Loucy (cell line): ENCODE measurements at regions not wholly inside any gene's neighbourhood (a gene's known extent, or its start where the extent isn't known, plus 50 kb on each side); places are given as distances from the start of the nearest gene placed in this dataset.

Experiments
- EZH2phosphoT487 ChIP-seq: fragments of 200-600 bp; IDR thresholded peaks from 2 replicates; pipeline ENCODE4 v1.6.1; 2018; ENCODE audit warnings: antibody characterized with exemption, mild to moderate bottlenecking, moderate library complexity, borderline replicate concordance
- TF ChIP-seq, protein P1 (sequence below): fragments of 200-600 bp; sonication (generic); conservative IDR thresholded peaks from 2 replicates; pipeline ENCODE4 v1.5.1; 2014; ENCODE audit warnings: mild to moderate bottlenecking, antibody characterized with exemption, low read length

DNA sequence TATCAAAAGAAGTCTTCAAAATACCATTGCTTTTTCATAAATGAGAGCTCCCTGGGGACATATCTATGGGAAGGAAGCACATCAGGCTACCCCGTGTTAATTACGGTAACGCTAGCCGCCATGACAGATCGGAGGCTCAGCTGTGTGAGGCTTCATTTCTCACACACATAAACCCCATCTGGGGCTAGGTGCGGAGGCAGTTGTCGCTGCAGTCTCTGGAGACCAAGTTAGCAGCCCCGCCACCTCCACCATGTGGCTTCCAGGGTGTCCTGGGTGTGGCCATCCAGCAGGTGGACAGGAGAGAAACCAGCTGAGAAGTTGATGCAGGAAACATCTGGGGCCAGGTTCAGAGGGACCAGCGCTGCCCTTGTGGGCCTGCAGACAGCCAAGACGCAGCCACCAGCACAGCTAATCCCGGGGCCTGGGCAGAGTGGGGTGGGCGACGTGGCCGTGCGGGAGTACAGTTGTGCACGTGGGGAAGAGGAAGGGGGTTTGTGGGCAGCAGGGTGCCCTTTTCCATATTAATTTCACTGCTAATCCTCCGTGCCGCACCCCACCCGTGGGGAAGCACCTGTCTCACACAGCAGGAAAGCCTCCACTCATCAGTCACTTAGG lies 426.5 kb downstream of the IRX1 start:
- TF ChIP-seq, protein P1, sequence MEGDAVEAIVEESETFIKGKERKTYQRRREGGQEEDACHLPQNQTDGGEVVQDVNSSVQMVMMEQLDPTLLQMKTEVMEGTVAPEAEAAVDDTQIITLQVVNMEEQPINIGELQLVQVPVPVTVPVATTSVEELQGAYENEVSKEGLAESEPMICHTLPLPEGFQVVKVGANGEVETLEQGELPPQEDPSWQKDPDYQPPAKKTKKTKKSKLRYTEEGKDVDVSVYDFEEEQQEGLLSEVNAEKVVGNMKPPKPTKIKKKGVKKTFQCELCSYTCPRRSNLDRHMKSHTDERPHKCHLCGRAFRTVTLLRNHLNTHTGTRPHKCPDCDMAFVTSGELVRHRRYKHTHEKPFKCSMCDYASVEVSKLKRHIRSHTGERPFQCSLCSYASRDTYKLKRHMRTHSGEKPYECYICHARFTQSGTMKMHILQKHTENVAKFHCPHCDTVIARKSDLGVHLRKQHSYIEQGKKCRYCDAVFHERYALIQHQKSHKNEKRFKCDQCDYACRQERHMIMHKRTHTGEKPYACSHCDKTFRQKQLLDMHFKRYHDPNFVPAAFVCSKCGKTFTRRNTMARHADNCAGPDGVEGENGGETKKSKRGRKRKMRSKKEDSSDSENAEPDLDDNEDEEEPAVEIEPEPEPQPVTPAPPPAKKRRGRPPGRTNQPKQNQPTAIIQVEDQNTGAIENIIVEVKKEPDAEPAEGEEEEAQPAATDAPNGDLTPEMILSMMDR = no peak
- TF ChIP-seq EZH2phosphoT487 = no peak
